HEK293 (cell line): ENCODE measurements at regions not wholly inside any gene's neighbourhood (a gene's known extent, or its start where the extent isn't known, plus 50 kb on each side); places are given as distances from the start of the nearest gene placed in this dataset.

Experiments
- CTCF ChIA-PET: fragments of 350-600 bp; formaldehyde crosslinking; extraction: SDS; loops from one replicate; lab custom pipeline; 2021; ENCODE audit warnings: antibody characterized with exemption; lab: Yijun Ruan, JAX
- POLR2A ChIA-PET: fragments of 300-600 bp; formaldehyde crosslinking; extraction: SDS; loops from one replicate; lab custom pipeline; 2020; ENCODE audit warnings: antibody characterized with exemption, inconsistent platforms; lab: Yijun Ruan, JAX
- H3K27ac ChIP-seq: fragments of 200-500 bp; sonication (Bioruptor generic); 2 replicates; pipeline ENCODE4 v1.5.1; 2014; ENCODE audit warnings: low read depth, low read length, control low read depth, inconsistent platforms; ENCODE audit errors: extremely low read depth
- H3K36me3 ChIP-seq, 2 experiments: fragments of 200-500 bp in 1 of 2; sonication (Bioruptor generic) in 1 of 2; 1 replicate in 1 of 2; 2 replicates in 1 of 2; pipeline ENCODE4 v1.5.1; 2014 to 2017; ENCODE audit warnings: inconsistent platforms in 2 of 2, low read length in 2 of 2; ENCODE audit not compliant: control insufficient read depth in 2 of 2, insufficient read depth in 1 of 2
- H3K4me1 ChIP-seq: fragments of 200-500 bp; sonication (Bioruptor generic); 2 replicates; pipeline ENCODE4 v1.5.1; 2014; ENCODE audit warnings: mild to moderate bottlenecking, low read length, inconsistent platforms; ENCODE audit not compliant: control insufficient read depth, insufficient read depth
- H3K4me3 ChIP-seq: 2 replicates; pipeline ENCODE4 v1.5.1; 2011; ENCODE audit warnings: low read depth, mild to moderate bottlenecking, control low read depth, low read length, moderate library complexity
- H3K9me3 ChIP-seq: fragments of 200-500 bp; sonication (Bioruptor generic); 2 replicates; pipeline ENCODE4 v1.5.1; 2014; ENCODE audit warnings: low read depth, low read length, inconsistent platforms; ENCODE audit not compliant: control insufficient read depth, insufficient read depth
- AEBP2 ChIP-seq: fragments of 450-650 bp; formaldehyde crosslinking; IDR thresholded peaks from 2 replicates; pipeline ENCODE4 v1.5.1; 2016; ENCODE audit warnings: missing biosample characterization, missing genetic modification characterization, borderline replicate concordance
- PRDM1 ChIP-seq: fragments of 450-650 bp; formaldehyde crosslinking; IDR thresholded peaks from 2 replicates; pipeline ENCODE4; 2016; ENCODE audit warnings: missing biosample characterization, missing genetic modification characterization
- PRDM6 ChIP-seq: fragments of 450-650 bp; formaldehyde crosslinking; IDR thresholded peaks from 2 replicates; pipeline ENCODE4 v1.5.1; 2017; ENCODE audit warnings: missing biosample characterization, missing genetic modification characterization
- SP2 ChIP-seq: fragments of 450-650 bp; formaldehyde crosslinking; IDR thresholded peaks from 2 replicates; pipeline ENCODE4 v1.5.1; 2016; ENCODE audit warnings: missing biosample characterization, missing genetic modification characterization
- SP7 ChIP-seq: fragments of 450-650 bp; formaldehyde crosslinking; IDR thresholded peaks from 2 replicates; pipeline ENCODE4 v1.5.1; 2016; ENCODE audit warnings: missing biosample characterization, missing genetic modification characterization
- ZBTB17 ChIP-seq: fragments of 450-650 bp; formaldehyde crosslinking; IDR thresholded peaks from 2 replicates; pipeline ENCODE4 v1.5.1; 2016; ENCODE audit warnings: missing biosample characterization, missing genetic modification characterization
- ZBTB48 ChIP-seq: fragments of 450-650 bp; formaldehyde crosslinking; IDR thresholded peaks from 2 replicates; pipeline ENCODE4 v1.5.1; 2016; ENCODE audit warnings: missing biosample characterization, missing genetic modification characterization
- ZFP37 ChIP-seq: fragments of 450-650 bp; formaldehyde crosslinking; IDR thresholded peaks from 2 replicates; pipeline ENCODE4 v1.5.1; 2016; ENCODE audit warnings: missing biosample characterization, missing genetic modification characterization
- ZNF132 ChIP-seq: fragments of 450-650 bp; formaldehyde crosslinking; IDR thresholded peaks from 2 replicates; pipeline ENCODE4 v1.5.1; 2017; ENCODE audit warnings: missing biosample characterization, missing genetic modification characterization, borderline replicate concordance
- ZNF24 ChIP-seq: fragments of 450-650 bp; formaldehyde crosslinking; IDR thresholded peaks from 2 replicates; pipeline ENCODE4 v1.5.1; 2016; ENCODE audit warnings: missing biosample characterization, missing genetic modification characterization
- ZNF248 ChIP-seq: fragments of 450-650 bp; formaldehyde crosslinking; IDR thresholded peaks from 2 replicates; pipeline ENCODE4 v1.5.1; 2017; ENCODE audit warnings: missing biosample characterization, missing genetic modification characterization
- ZNF274 ChIP-seq, 2 experiments: fragments of 200-500 bp in 1 of 2; fragments of 450-650 bp in 1 of 2; sonication (Bioruptor generic) in 1 of 2; formaldehyde crosslinking in 1 of 2; IDR thresholded peaks; 2 replicates each; pipeline versions ENCODE4 v1.5.1 to v1.6.1; 2014 to 2016; ENCODE audit warnings: borderline replicate concordance in 1 of 2, inconsistent platforms in 1 of 2, low read length in 1 of 2, missing biosample characterization in 1 of 2, missing genetic modification characterization in 1 of 2
- ZNF571 ChIP-seq: fragments of 450-650 bp; formaldehyde crosslinking; IDR thresholded peaks from 2 replicates; pipeline ENCODE4 v1.5.0; 2017; ENCODE audit warnings: missing biosample characterization, missing genetic modification characterization
- ZNF791 ChIP-seq: fragments of 450-650 bp; formaldehyde crosslinking; IDR thresholded peaks from 2 replicates; pipeline ENCODE4 v1.5.1; 2016; ENCODE audit warnings: missing biosample characterization, missing genetic modification characterization
- ZNF792 ChIP-seq: fragments of 450-650 bp; formaldehyde crosslinking; IDR thresholded peaks from 2 replicates; pipeline ENCODE4 v1.5.1; 2016; ENCODE audit warnings: missing biosample characterization, missing genetic modification characterization
- TF ChIP-seq, protein P1 (sequence below): sonication (generic); formaldehyde crosslinking; IDR thresholded peaks from 2 replicates; pipeline ENCODE4 v1.8.1; 2022; ENCODE audit warnings: mild to moderate bottlenecking, moderate library complexity, missing genetic modification reagents
- TF ChIP-seq, protein P2 (sequence below): fragments of 450-650 bp; formaldehyde crosslinking; IDR thresholded peaks from 2 replicates; pipeline ENCODE4 v1.5.1; 2016; ENCODE audit warnings: missing biosample characterization, missing genetic modification characterization
- TF ChIP-seq, protein P3 (sequence below): fragments of 450-650 bp; formaldehyde crosslinking; IDR thresholded peaks from 2 replicates; pipeline ENCODE4 v1.5.1; 2016; ENCODE audit warnings: missing biosample characterization, missing genetic modification characterization

GRCh38 chr10:89118091-89118490 lies 89.0 kb downstream of the CH25H start:
- Histone ChIP-seq H3K9me3 (no peaks in the 10 kb centered on the region), H3K4me1 (no peaks in the 10 kb centered on the region), H3K36me3 (no peaks in the 10 kb centered on the region), H3K27ac (no peak overlapping the region), H3K4me3 (no peak overlapping the region)
- ChIA-PET POLR2A (no interaction called here), CTCF (interaction anchor here (1.0 kb wide), 1 partner anchor 100 kb away, joined by 3 read pairs; no protein-coding TSS in a partner anchor)
- TF ChIP-seq SP7 (tag by site-specific recombination): 0 out of 2 replicates have a peak, but pooled peaks have one; percentile 23
- TF ChIP-seq ZNF274 (IDR thresholded peaks at IDR 0.05; ENCODE audit: low read length): no peak
- no peak for TF ChIP-seq ZNF274 (tag by site-specific recombination; IDR thresholded peaks at IDR 0.05; ENCODE audit: borderline replicate concordance)

- H3K4me1 ChIP-seq: no peaks in the 10 kb centered on the region
- ChIA-PET CTCF (interaction anchor here (0.7 kb wide), 1 partner anchor 93 kb away, joined by 4 read pairs; no protein-coding TSS in a partner anchor), POLR2A (no interaction called here)
- no peak overlapping the region for H3K27ac ChIP-seq
- no peaks in the 10 kb centered on the region for H3K9me3 ChIP-seq
- H3K36me3 ChIP-seq: no peaks in the 10 kb centered on the region
- TF ChIP-seq PRDM1 (peak; percentile 49; the same call in 1 of the 2 replicates), ZNF792 (tag by site-specific recombination) (no peak)
- no peak overlapping the region for H3K4me3 ChIP-seq
Measured at GRCh38 chr10:89115876-89116627, 91.1 kb downstream of the CH25H start.

GRCh38 chr10:89114846-89115625 lies 92.1 kb downstream of the CH25H start:
- ChIA-PET POLR2A (no interaction called here), CTCF (interaction anchor here (0.7 kb wide), 2 partner anchors 77 to 92 kb away, joined by 4 read pairs; no protein-coding TSS in a partner anchor)
- no peak overlapping the region for H3K27ac ChIP-seq
- H3K36me3 ChIP-seq: no peaks in the 10 kb centered on the region
- H3K4me1 ChIP-seq: no peaks in the 10 kb centered on the region
- H3K9me3 ChIP-seq: no peaks in the 10 kb centered on the region
- no peak overlapping the region for H3K4me3 ChIP-seq
- TF ChIP-seq ZNF791: no peak
- TF ChIP-seq, protein P1, sequence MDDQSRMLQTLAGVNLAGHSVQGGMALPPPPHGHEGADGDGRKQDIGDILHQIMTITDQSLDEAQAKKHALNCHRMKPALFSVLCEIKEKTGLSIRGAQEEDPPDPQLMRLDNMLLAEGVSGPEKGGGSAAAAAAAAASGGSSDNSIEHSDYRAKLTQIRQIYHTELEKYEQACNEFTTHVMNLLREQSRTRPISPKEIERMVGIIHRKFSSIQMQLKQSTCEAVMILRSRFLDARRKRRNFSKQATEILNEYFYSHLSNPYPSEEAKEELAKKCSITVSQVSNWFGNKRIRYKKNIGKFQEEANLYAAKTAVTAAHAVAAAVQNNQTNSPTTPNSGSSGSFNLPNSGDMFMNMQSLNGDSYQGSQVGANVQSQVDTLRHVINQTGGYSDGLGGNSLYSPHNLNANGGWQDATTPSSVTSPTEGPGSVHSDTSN (CRISPR knock-in tag): no peak
- no peak for TF ChIP-seq ZNF248 (tag by site-specific recombination)
- TF ChIP-seq ZBTB17: no peak
- TF ChIP-seq ZBTB48 (tag by site-specific recombination): no peak
- TF ChIP-seq ZNF571 (tag by site-specific recombination): no peak

- ChIA-PET CTCF (no interaction called here), POLR2A (no interaction called here)
- no peaks in the 10 kb centered on the region; a peak in 1 of 3 replicates for H3K36me3 ChIP-seq
- no peaks in the 10 kb centered on the region for H3K4me1 ChIP-seq
- H3K4me3 ChIP-seq: no peak overlapping the region
- no peaks in the 10 kb centered on the region for H3K9me3 ChIP-seq
- no peak overlapping the region for H3K27ac ChIP-seq
- TF ChIP-seq SP2 (tag by site-specific recombination) (no peak), PRDM6 (tag by site-specific recombination) (no peak), ZNF24 (tag by site-specific recombination) (no peak), ZNF132 (tag by site-specific recombination) (no peak), PRDM1 (no peak), AEBP2 (no peak), ZFP37 (no peak)
- TF ChIP-seq, protein P2, sequence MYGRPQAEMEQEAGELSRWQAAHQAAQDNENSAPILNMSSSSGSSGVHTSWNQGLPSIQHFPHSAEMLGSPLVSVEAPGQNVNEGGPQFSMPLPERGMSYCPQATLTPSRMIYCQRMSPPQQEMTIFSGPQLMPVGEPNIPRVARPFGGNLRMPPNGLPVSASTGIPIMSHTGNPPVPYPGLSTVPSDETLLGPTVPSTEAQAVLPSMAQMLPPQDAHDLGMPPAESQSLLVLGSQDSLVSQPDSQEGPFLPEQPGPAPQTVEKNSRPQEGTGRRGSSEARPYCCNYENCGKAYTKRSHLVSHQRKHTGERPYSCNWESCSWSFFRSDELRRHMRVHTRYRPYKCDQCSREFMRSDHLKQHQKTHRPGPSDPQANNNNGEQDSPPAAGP (tag by site-specific recombination): no peak
- TF ChIP-seq, protein P3, sequence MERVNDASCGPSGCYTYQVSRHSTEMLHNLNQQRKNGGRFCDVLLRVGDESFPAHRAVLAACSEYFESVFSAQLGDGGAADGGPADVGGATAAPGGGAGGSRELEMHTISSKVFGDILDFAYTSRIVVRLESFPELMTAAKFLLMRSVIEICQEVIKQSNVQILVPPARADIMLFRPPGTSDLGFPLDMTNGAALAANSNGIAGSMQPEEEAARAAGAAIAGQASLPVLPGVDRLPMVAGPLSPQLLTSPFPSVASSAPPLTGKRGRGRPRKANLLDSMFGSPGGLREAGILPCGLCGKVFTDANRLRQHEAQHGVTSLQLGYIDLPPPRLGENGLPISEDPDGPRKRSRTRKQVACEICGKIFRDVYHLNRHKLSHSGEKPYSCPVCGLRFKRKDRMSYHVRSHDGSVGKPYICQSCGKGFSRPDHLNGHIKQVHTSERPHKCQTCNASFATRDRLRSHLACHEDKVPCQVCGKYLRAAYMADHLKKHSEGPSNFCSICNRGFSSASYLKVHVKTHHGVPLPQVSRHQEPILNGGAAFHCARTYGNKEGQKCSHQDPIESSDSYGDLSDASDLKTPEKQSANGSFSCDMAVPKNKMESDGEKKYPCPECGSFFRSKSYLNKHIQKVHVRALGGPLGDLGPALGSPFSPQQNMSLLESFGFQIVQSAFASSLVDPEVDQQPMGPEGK: no peak
Measured at GRCh38 chr10:89102735-89103134, 104.4 kb downstream of the CH25H start.
